ENCODE measurements at regions not wholly inside any gene's neighbourhood (a gene's known extent, or its start where the extent isn't known, plus 50 kb on each side); places are given as distances from the start of the nearest gene placed in this dataset.

DNA sequence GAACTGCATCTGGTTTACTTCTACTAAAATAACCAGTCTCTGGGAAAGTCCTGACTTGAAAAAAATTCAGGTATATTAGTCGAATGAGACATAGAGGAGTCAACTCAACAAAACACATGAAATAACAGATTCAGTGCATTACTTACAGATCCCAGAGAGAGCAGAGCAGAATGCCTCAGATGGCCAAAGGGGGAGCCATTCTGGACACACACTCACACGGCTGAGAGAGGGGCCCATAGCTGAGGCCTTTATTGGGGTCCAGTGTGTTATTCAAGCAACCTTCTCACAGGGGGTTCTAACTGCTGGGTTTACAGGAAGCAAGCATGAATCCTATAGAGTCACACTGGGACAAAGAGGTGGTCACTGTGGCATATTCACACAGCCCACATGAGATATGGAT, 135.1 kb upstream of the SNRPN start:
- Histone ChIP-seq H3K9me2 (ENCODE audit: insufficient read depth) (no peaks in the 10 kb centered on the region), H3K4me1 (ENCODE audit: control insufficient read depth in 1 of 2, insufficient read depth in 2 of 2, low read length in 2 of 2) (no peaks in the 10 kb centered on the region), H2AFZ (ENCODE audit: low read depth, low read length, poor library complexity, severe bottlenecking) (no peak overlapping the region), H3K4me3 (replicated peaks in 1 of 2; ENCODE audit: low read depth in 1 of 2, low read length in 2 of 2) (no peak overlapping the region), H3K36me3 (ENCODE audit: control insufficient read depth in 1 of 2, insufficient read depth in 2 of 2, low read length in 2 of 2) (no peaks in the 10 kb centered on the region), H3K9ac (ENCODE audit: low read length) (no peak overlapping the region), H3K27ac (ENCODE audit: low read depth, low read length) (no peak overlapping the region), H3K4me2 (ENCODE audit: low read length) (no peak overlapping the region), H4K20me1 (ENCODE audit: insufficient read depth) (no peaks in the 10 kb centered on the region), H3K79me2 (ENCODE audit: insufficient read depth, low read length) (no peaks in the 10 kb centered on the region), H3K27me3 (ENCODE audit: insufficient read depth, low read length) (no peaks in the 10 kb centered on the region), H3K9me3 (ENCODE audit: control insufficient read depth in 1 of 2, insufficient read depth in 1 of 2, low read depth in 1 of 2, low read length in 2 of 2) (peaks cover 12 to 38% of the 10 kb centered on the region in 2 experiments; a peak in 2 of 4 replicates)
- DNase-seq (ENCODE audit: low read depth, low spot score) (no peak), ATAC-seq (no peak)
- ChIA-PET POLR2A (no interaction called here), RAD21 (ENCODE audit: low non-redundant PET in 1 of 2, low total read pairs in 2 of 2, uncharacterized antibody in 2 of 2, unreplicated experiment in 2 of 2) (no interaction called here), CTCF (no interaction called here)
- intact Hi-C loops (cut with micrococcal nuclease), result no loop called here
- BruUV-seq (replicated peaks), result no TSS peak
- TF ChIP-seq ZFX (IDR thresholded peaks at IDR 0.05), result no peak
- TF ChIP-seq SP1 (IDR thresholded peaks at IDR 0.05; ENCODE audit: low read depth), result no peak
- no peak for TF ChIP-seq SRF (IDR thresholded peaks at IDR 0.05; ENCODE audit: low read depth)
- no peak for TF ChIP-seq CEBPB (IDR thresholded peaks at IDR 0.05; ENCODE audit: low read depth)
- TF ChIP-seq YY1 (IDR thresholded peaks at IDR 0.05; ENCODE audit: extremely low read depth, insufficient replicate concordance, low read depth, low read length), result no peak
- no peak for TF ChIP-seq ELF1 (IDR thresholded peaks at IDR 0.05; ENCODE audit: borderline replicate concordance, low read depth)
- no peak for TF ChIP-seq EGR1 (IDR thresholded peaks at IDR 0.05; ENCODE audit: low read depth)
- no peak for TF ChIP-seq EZH2 (IDR thresholded peaks at IDR 0.05)
- TF ChIP-seq EZH2phosphoT487 (IDR thresholded peaks at IDR 0.05; ENCODE audit: borderline replicate concordance), result no peak
- TF ChIP-seq REST (IDR thresholded peaks at IDR 0.05; ENCODE audit: low read depth), result no peak
- no peak for TF ChIP-seq FOSL1 (IDR thresholded peaks at IDR 0.05; ENCODE audit: low read depth)
- no peak for TF ChIP-seq TCF7L2 (IDR thresholded peaks at IDR 0.05; ENCODE audit: borderline replicate concordance, extremely low read depth, insufficient read depth, insufficient read length)
- no peak for TF ChIP-seq RAD21 (IDR thresholded peaks at IDR 0.05; ENCODE audit: low read depth)
- TF ChIP-seq CBX3 (IDR thresholded peaks at IDR 0.05; ENCODE audit: low read depth), result no peak
- TF ChIP-seq, protein P1, sequence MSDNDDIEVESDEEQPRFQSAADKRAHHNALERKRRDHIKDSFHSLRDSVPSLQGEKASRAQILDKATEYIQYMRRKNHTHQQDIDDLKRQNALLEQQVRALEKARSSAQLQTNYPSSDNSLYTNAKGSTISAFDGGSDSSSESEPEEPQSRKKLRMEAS (IDR thresholded peaks at IDR 0.05), result no peak
- TF ChIP-seq ATF3 (IDR thresholded peaks at IDR 0.05), result no peak
- no peak for TF ChIP-seq CTCF (IDR thresholded peaks at IDR 0.05 in 2 of 3, conservative IDR thresholded peaks at IDR 0.05 in 1 of 3; ENCODE audit: borderline replicate concordance in 1 of 3, insufficient read depth in 1 of 3, low read depth in 2 of 3, low read length in 2 of 3)
- no peak for TF ChIP-seq POLR2A (IDR thresholded peaks at IDR 0.05; ENCODE audit: borderline replicate concordance, extremely low read depth, insufficient read depth, insufficient read length)
- no peak for TF ChIP-seq ZBTB33 (IDR thresholded peaks at IDR 0.05; ENCODE audit: extremely low read depth, insufficient replicate concordance, low read length)
